ENCODE measurements at regions not wholly inside any gene's neighbourhood (a gene's known extent, or its start where the extent isn't known, plus 50 kb on each side); places are given as distances from the start of the nearest gene placed in this dataset.

- H3K27me3 ChIP-seq (ENCODE audit: control insufficient read depth in 1 of 2, insufficient read depth in 2 of 2, low read length in 2 of 2): no peaks in the 10 kb centered on the region
- no peak overlapping the region for H3K9ac ChIP-seq (ENCODE audit: low read depth in 1 of 2, low read length in 2 of 2)
- no peaks in the 10 kb centered on the region for H3K36me3 ChIP-seq (ENCODE audit: control insufficient read depth in 1 of 2, insufficient read depth in 2 of 2, low read length in 2 of 2)
- no peak overlapping the region for H3K4me3 ChIP-seq (ENCODE audit: low read depth in 1 of 2, low read length in 2 of 2)
- no peaks in the 10 kb centered on the region for H3K4me1 ChIP-seq (ENCODE audit: control insufficient read depth in 1 of 2, insufficient read depth in 2 of 2, low read length in 2 of 2)
- no peak overlapping the region for H3K27ac ChIP-seq (ENCODE audit: low read depth, low read length)
- H3K9me3 ChIP-seq (ENCODE audit: control insufficient read depth in 1 of 2, low read length in 2 of 2): peaks cover 0 to 3% of the 10 kb centered on the region in 2 donors
These were observed 517.6 kb upstream of the ALCAM start for GRCh38 chr3:104849070-104849469.

DNA sequence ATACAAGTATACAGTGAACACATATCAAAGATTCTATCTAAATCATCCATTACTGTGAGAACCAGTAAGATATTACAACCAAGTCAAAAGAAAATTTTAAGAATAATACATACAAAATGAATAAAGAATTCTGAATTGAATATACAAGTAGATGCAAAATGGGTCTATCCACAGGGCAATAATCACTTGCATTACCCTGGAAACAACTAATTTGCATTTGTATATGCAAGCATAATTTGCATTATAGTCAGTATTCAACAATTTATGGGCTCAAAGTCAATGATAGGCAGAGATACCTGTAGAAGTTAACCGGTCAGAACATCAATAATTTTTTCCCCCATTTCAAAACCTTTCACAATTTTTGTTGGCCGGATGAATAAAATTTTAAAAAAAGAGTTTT lies 512.2 kb upstream of the ALCAM start:
- Histone ChIP-seq H3K4me3 (ENCODE audit: low read depth in 1 of 2, low read length in 2 of 2) (no peak overlapping the region), H3K27me3 (ENCODE audit: control insufficient read depth in 1 of 2, insufficient read depth in 2 of 2, low read length in 2 of 2) (no peaks in the 10 kb centered on the region), H3K4me1 (ENCODE audit: control insufficient read depth in 1 of 2, insufficient read depth in 2 of 2, low read length in 2 of 2) (no peaks in the 10 kb centered on the region), H3K9me3 (ENCODE audit: control insufficient read depth in 1 of 2, low read length in 2 of 2) (peaks cover 0 to 3% of the 10 kb centered on the region in 2 donors), H3K27ac (ENCODE audit: low read depth, low read length) (no peak overlapping the region), H3K36me3 (ENCODE audit: control insufficient read depth in 1 of 2, insufficient read depth in 2 of 2, low read length in 2 of 2) (no peaks in the 10 kb centered on the region), H3K9ac (ENCODE audit: low read depth in 1 of 2, low read length in 2 of 2) (no peak overlapping the region)

GRCh38 chr3:104855702-104856101 lies 511.0 kb upstream of the ALCAM start:
- Histone ChIP-seq H3K4me3 (ENCODE audit: low read depth in 1 of 2, low read length in 2 of 2) (no peak overlapping the region), H3K4me1 (ENCODE audit: control insufficient read depth in 1 of 2, insufficient read depth in 2 of 2, low read length in 2 of 2) (no peaks in the 10 kb centered on the region), H3K9me3 (ENCODE audit: control insufficient read depth in 1 of 2, low read length in 2 of 2) (peaks cover 0 to 3% of the 10 kb centered on the region in 2 donors)

DNA sequence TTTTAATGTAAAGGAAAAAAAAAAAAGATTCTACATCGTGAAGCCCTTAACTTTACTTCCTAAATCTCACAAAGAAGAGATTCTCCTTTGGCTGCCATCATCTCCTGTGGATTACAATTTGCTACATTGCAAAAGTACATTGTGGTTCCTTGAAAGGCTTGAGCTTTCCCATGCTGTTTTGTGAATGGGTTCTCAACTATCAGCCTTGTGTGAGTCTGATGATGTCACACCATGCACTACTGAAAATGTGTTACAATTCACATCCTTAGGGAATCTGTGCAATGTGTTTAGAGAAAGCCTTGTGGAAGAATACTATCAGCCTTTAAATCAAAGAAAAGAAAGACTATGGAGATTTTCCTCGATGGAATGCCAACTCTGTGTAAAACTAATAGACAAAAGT lies 510.0 kb upstream of the ALCAM start:
- no peak overlapping the region for H3K27ac ChIP-seq (ENCODE audit: low read depth, low read length)
- no peak overlapping the region for H3K4me3 ChIP-seq (ENCODE audit: low read depth in 1 of 2, low read length in 2 of 2)
- no peaks in the 10 kb centered on the region for H3K9me3 ChIP-seq (ENCODE audit: control insufficient read depth in 1 of 2, low read length in 2 of 2)

More at GRCh38 chr3:104855702-104856101, 511.0 kb upstream of the ALCAM start:
- Histone ChIP-seq H3K9ac (ENCODE audit: low read depth in 1 of 2, low read length in 2 of 2) (no peak overlapping the region), H3K36me3 (ENCODE audit: control insufficient read depth in 1 of 2, insufficient read depth in 2 of 2, low read length in 2 of 2) (no peaks in the 10 kb centered on the region), H3K27ac (ENCODE audit: low read depth, low read length) (no peak overlapping the region), H3K27me3 (ENCODE audit: control insufficient read depth in 1 of 2, insufficient read depth in 2 of 2, low read length in 2 of 2) (no peaks in the 10 kb centered on the region)

DNA sequence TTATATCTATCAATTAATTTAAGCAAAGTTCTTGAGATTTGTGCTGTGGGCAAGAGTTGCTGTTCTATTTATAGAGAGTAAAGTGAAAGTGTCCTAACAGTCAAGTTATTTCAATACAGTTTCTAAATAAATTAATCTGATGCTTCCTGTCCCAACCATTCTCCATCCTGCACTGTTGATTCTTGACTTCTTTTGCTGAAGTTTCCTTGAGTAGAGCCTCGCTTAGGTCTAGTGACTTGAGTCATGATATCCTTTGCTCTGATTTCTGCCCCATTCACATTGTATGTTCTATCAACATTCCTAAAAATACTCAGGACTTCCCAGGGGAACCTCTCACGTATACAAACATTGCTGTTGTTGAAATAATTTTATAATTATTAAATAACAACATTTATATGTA lies 498.4 kb upstream of the ALCAM start:
- H3K27me3 ChIP-seq (ENCODE audit: control insufficient read depth in 1 of 2, insufficient read depth in 2 of 2, low read length in 2 of 2): no peaks in the 10 kb centered on the region
- H3K4me3 ChIP-seq (ENCODE audit: low read depth in 1 of 2, low read length in 2 of 2): no peak overlapping the region
- H3K27ac ChIP-seq (ENCODE audit: low read depth, low read length): no peak overlapping the region
- H3K9me3 ChIP-seq (ENCODE audit: control insufficient read depth in 1 of 2, low read length in 2 of 2): no peaks in the 10 kb centered on the region
- no peak overlapping the region for H3K9ac ChIP-seq (ENCODE audit: low read depth in 1 of 2, low read length in 2 of 2)
- H3K36me3 ChIP-seq (ENCODE audit: control insufficient read depth in 1 of 2, insufficient read depth in 2 of 2, low read length in 2 of 2): no peaks in the 10 kb centered on the region
- no peaks in the 10 kb centered on the region for H3K4me1 ChIP-seq (ENCODE audit: control insufficient read depth in 1 of 2, insufficient read depth in 2 of 2, low read length in 2 of 2)

More for the DNA sequence above, 510.0 kb upstream of the ALCAM start:
- no peaks in the 10 kb centered on the region for H3K27me3 ChIP-seq (ENCODE audit: control insufficient read depth in 1 of 2, insufficient read depth in 2 of 2, low read length in 2 of 2)
- no peak overlapping the region for H3K9ac ChIP-seq (ENCODE audit: low read depth in 1 of 2, low read length in 2 of 2)
- no peaks in the 10 kb centered on the region for H3K4me1 ChIP-seq (ENCODE audit: control insufficient read depth in 1 of 2, insufficient read depth in 2 of 2, low read length in 2 of 2)
- H3K36me3 ChIP-seq (ENCODE audit: control insufficient read depth in 1 of 2, insufficient read depth in 2 of 2, low read length in 2 of 2): no peaks in the 10 kb centered on the region

- H3K4me3 ChIP-seq (ENCODE audit: low read depth in 1 of 2, low read length in 2 of 2): no peak overlapping the region
- H3K9ac ChIP-seq (ENCODE audit: low read depth in 1 of 2, low read length in 2 of 2): no peak overlapping the region
- no peaks in the 10 kb centered on the region for H3K9me3 ChIP-seq (ENCODE audit: control insufficient read depth in 1 of 2, low read length in 2 of 2)
- no peaks in the 10 kb centered on the region for H3K36me3 ChIP-seq (ENCODE audit: control insufficient read depth in 1 of 2, insufficient read depth in 2 of 2, low read length in 2 of 2)
- no peaks in the 10 kb centered on the region for H3K4me1 ChIP-seq (ENCODE audit: control insufficient read depth in 1 of 2, insufficient read depth in 2 of 2, low read length in 2 of 2)
- H3K27ac ChIP-seq (ENCODE audit: low read depth, low read length): no peak overlapping the region
- no peaks in the 10 kb centered on the region for H3K27me3 ChIP-seq (ENCODE audit: control insufficient read depth in 1 of 2, insufficient read depth in 2 of 2, low read length in 2 of 2)
These were observed 496.4 kb upstream of the ALCAM start for GRCh38 chr3:104870276-104870675.

GRCh38 chr3:104873331-104873730 lies 493.4 kb upstream of the ALCAM start:
- no peaks in the 10 kb centered on the region for H3K27me3 ChIP-seq (ENCODE audit: control insufficient read depth in 1 of 2, insufficient read depth in 2 of 2, low read length in 2 of 2)
- H3K9me3 ChIP-seq (ENCODE audit: control insufficient read depth in 1 of 2, low read length in 2 of 2): no peaks in the 10 kb centered on the region
- no peaks in the 10 kb centered on the region for H3K36me3 ChIP-seq (ENCODE audit: control insufficient read depth in 1 of 2, insufficient read depth in 2 of 2, low read length in 2 of 2)
- H3K9ac ChIP-seq (ENCODE audit: low read depth in 1 of 2, low read length in 2 of 2): no peak overlapping the region
- H3K27ac ChIP-seq (ENCODE audit: low read depth, low read length): no peak overlapping the region
- no peak overlapping the region for H3K4me3 ChIP-seq (ENCODE audit: low read depth in 1 of 2, low read length in 2 of 2)
- H3K4me1 ChIP-seq (ENCODE audit: control insufficient read depth in 1 of 2, insufficient read depth in 2 of 2, low read length in 2 of 2): no peaks in the 10 kb centered on the region

DNA sequence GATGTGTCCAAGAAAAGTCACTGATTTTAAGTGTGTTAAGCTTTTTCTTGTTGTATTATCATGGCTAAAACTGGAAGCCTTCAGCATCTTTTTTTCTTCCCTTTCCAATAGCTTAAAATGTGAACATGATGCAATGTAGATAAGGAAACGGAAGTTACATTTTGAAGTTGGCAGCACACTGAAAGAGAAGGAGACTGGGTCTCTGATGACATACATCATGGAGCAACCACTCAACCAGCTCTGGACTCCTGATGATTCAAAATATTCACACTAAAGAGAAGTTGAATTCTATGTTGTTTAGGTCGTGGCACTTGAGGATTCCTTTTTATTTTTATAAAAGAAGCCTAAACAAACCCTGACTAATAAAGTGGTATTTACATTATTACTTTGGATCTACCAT lies 488.3 kb upstream of the ALCAM start:
- Histone ChIP-seq H3K9me3 (ENCODE audit: control insufficient read depth in 1 of 2, low read length in 2 of 2) (no peaks in the 10 kb centered on the region), H3K27me3 (ENCODE audit: control insufficient read depth in 1 of 2, insufficient read depth in 2 of 2, low read length in 2 of 2) (no peaks in the 10 kb centered on the region), H3K4me3 (ENCODE audit: low read depth in 1 of 2, low read length in 2 of 2) (no peak overlapping the region), H3K36me3 (ENCODE audit: control insufficient read depth in 1 of 2, insufficient read depth in 2 of 2, low read length in 2 of 2) (no peaks in the 10 kb centered on the region), H3K27ac (ENCODE audit: low read depth, low read length) (no peak overlapping the region), H3K9ac (ENCODE audit: low read depth in 1 of 2, low read length in 2 of 2) (no peak overlapping the region), H3K4me1 (ENCODE audit: control insufficient read depth in 1 of 2, insufficient read depth in 2 of 2, low read length in 2 of 2) (no peaks in the 10 kb centered on the region)

- Histone ChIP-seq H3K9me3 (ENCODE audit: control insufficient read depth in 1 of 2, low read length in 2 of 2) (no peaks in the 10 kb centered on the region), H3K4me3 (ENCODE audit: low read depth in 1 of 2, low read length in 2 of 2) (no peak overlapping the region), H3K9ac (ENCODE audit: low read depth in 1 of 2, low read length in 2 of 2) (no peak overlapping the region), H3K27ac (ENCODE audit: low read depth, low read length) (no peak overlapping the region), H3K4me1 (ENCODE audit: control insufficient read depth in 1 of 2, insufficient read depth in 2 of 2, low read length in 2 of 2) (no peaks in the 10 kb centered on the region), H3K36me3 (ENCODE audit: control insufficient read depth in 1 of 2, insufficient read depth in 2 of 2, low read length in 2 of 2) (no peaks in the 10 kb centered on the region), H3K27me3 (ENCODE audit: control insufficient read depth in 1 of 2, insufficient read depth in 2 of 2, low read length in 2 of 2) (no peaks in the 10 kb centered on the region)
These were observed 486.8 kb upstream of the ALCAM start for GRCh38 chr3:104879919-104880318.

- no peaks in the 10 kb centered on the region for H3K36me3 ChIP-seq (ENCODE audit: control insufficient read depth in 1 of 2, insufficient read depth in 2 of 2, low read length in 2 of 2)
- H3K4me3 ChIP-seq (ENCODE audit: low read depth in 1 of 2, low read length in 2 of 2): no peak overlapping the region
- no peaks in the 10 kb centered on the region for H3K9me3 ChIP-seq (ENCODE audit: control insufficient read depth in 1 of 2, low read length in 2 of 2)
- H3K4me1 ChIP-seq (ENCODE audit: control insufficient read depth in 1 of 2, insufficient read depth in 2 of 2, low read length in 2 of 2): no peaks in the 10 kb centered on the region
- H3K27ac ChIP-seq (ENCODE audit: low read depth, low read length): no peak overlapping the region
- no peaks in the 10 kb centered on the region for H3K27me3 ChIP-seq (ENCODE audit: control insufficient read depth in 1 of 2, insufficient read depth in 2 of 2, low read length in 2 of 2)
- H3K9ac ChIP-seq (ENCODE audit: low read depth in 1 of 2, low read length in 2 of 2): no peak overlapping the region
These were observed 481.4 kb upstream of the ALCAM start for GRCh38 chr3:104885214-104885814.
